ENCODE measurements at regions not wholly inside any gene's neighbourhood (a gene's known extent, or its start where the extent isn't known, plus 50 kb on each side); places are given as distances from the start of the nearest gene placed in this dataset.
A peak's percentile ranks its signal among the peaks of the same experiment; 100 is the strongest.

DNA sequence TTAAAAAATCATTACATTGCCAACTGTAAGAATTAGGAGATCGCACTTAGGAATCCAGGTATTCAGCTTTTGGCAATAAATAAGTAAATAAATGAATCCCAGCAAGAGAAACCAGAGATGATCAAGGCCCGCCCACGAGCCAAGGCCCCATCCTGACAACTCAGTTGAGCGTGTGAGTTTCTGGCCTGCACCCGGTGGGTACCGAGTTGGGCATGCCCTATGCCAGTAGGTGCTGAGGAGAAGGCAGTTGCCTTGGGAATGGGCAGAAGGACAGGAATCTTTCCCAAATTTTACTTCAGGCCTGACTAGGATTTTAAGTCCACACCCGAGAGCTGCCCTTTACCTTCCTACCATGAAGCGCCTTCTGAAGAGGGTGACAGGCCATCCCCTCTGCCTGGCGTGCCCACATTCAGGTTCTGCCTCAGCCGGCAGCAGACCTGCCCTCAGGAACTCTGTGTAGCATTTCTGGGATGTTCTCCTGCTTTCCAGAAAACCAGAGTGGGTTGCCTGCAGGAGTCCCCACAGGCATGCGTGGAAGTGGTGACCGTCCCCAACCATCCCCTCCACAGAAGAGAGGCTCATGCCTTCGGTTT, 99.3 kb upstream of the ALDH1A3 start:
- intact Hi-C loops (cut with micrococcal nuclease) = no loop called here
- Histone ChIP-seq H3K4me3 (ENCODE audit: low read length) (no peak overlapping the region), H3K27ac (ENCODE audit: low read depth, low read length) (no peak overlapping the region), H3K27me3 (ENCODE audit: control insufficient read depth in 2 of 2, insufficient read depth in 2 of 2, low read length in 2 of 2) (no peaks in the 10 kb centered on the region), H3K4me1 (ENCODE audit: control insufficient read depth in 2 of 2, insufficient read depth in 2 of 2, low read length in 2 of 2) (no peaks in the 10 kb centered on the region), H3K9me3 (ENCODE audit: control insufficient read depth in 2 of 3, low read length in 3 of 3) (no peaks in the 10 kb centered on the region), H3K36me3 (ENCODE audit: control insufficient read depth in 2 of 3, insufficient read depth in 3 of 3, low read length in 3 of 3) (no peaks in the 10 kb centered on the region)
- H3K36me3 Mint-ChIP-seq = peaks cover 0 to 8% (median 0%) of the 10 kb centered on the region in 5 donors
- H3K27me3 Mint-ChIP-seq = peaks cover 3 to 24% (median 13%) of the 10 kb centered on the region in 5 donors
- H3K9me3 Mint-ChIP-seq = peaks cover 0 to 9% (median 5%) of the 10 kb centered on the region in 11 donors
- H3K4me3 Mint-ChIP-seq = no peak overlapping the region
- ATAC-seq (no peak), DNase-seq (peak in 1 of 9 donors; percentile 8)
- H3K4me1 Mint-ChIP-seq = no peaks in the 10 kb centered on the region
- ChIA-PET CTCF (no interaction called here), POLR2A (no interaction called here)
- no peak overlapping the region for H3K27ac Mint-ChIP-seq

DNA sequence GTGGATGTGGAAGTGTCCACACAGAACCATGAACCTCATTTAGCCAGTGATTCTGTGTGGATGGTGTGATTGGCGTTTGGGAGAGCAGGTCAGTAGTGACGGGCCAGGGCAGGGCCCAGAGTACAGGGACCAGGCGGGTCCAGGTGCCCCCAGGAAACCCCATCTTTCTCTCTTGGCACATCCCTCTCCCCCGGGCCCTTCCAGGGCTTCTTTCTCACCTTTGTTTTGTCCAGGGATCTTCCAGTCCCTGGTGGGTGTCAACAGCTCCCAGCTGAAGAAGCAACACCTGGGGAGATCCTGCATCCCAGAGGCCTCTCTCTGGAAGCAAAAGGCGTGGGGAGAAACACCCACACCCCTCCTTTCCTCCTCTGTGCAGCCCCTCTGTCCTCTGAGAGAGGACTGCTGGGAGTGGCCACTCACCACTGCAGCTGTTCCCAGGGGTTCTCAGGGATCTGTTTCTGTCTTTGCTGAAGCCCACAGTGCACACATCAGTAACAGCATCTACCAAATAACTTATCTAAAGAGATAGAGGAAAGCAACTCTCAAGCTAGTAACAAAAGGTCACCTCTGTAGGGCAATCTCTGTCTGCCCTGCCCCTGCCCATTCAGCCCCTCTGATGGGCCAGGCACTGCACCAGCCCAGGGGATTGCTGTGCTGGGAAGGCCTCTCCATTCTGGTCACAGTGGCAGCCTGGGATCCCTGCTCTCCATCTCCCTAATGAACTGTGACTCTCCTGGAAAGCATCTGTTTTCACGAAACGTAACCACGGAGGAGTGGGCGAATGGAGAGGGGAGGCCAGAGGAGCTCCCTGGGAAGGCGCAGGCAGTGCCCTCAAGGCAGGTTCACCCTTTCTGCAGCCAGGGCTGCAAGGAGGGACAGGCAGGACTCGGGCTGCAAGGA, 98.3 kb upstream of the ALDH1A3 start:
- ChIA-PET CTCF (no interaction called here), POLR2A (no interaction called here)
- no peaks in the 10 kb centered on the region for H3K4me1 Mint-ChIP-seq
- intact Hi-C loops (cut with micrococcal nuclease) = no loop called here
- H3K27me3 ChIP-seq (ENCODE audit: control insufficient read depth in 2 of 2, insufficient read depth in 2 of 2, low read length in 2 of 2) = no peaks in the 10 kb centered on the region
- H3K27ac Mint-ChIP-seq = no peak overlapping the region
- no peaks in the 10 kb centered on the region for H3K36me3 Mint-ChIP-seq
- H3K27me3 Mint-ChIP-seq = peaks cover 3 to 24% (median 13%) of the 10 kb centered on the region in 5 donors
- H3K4me3 Mint-ChIP-seq = no peak overlapping the region
- H3K9me3 ChIP-seq (ENCODE audit: control insufficient read depth in 2 of 3, low read length in 3 of 3) = no peaks in the 10 kb centered on the region
- H3K4me3 ChIP-seq (ENCODE audit: low read length) = no peak overlapping the region
- H3K4me1 ChIP-seq (ENCODE audit: control insufficient read depth in 2 of 2, insufficient read depth in 2 of 2, low read length in 2 of 2) = no peaks in the 10 kb centered on the region
- no peak overlapping the region for H3K27ac ChIP-seq (ENCODE audit: low read depth, low read length)
- ATAC-seq = no peak
- peak in 1 of 9 donors; percentile 8 for DNase-seq
- H3K36me3 ChIP-seq (ENCODE audit: control insufficient read depth in 2 of 3, insufficient read depth in 3 of 3, low read length in 3 of 3) = no peaks in the 10 kb centered on the region
- H3K9me3 Mint-ChIP-seq = peaks cover 0 to under 1% (median 0%) of the 10 kb centered on the region in 11 donors

DNA sequence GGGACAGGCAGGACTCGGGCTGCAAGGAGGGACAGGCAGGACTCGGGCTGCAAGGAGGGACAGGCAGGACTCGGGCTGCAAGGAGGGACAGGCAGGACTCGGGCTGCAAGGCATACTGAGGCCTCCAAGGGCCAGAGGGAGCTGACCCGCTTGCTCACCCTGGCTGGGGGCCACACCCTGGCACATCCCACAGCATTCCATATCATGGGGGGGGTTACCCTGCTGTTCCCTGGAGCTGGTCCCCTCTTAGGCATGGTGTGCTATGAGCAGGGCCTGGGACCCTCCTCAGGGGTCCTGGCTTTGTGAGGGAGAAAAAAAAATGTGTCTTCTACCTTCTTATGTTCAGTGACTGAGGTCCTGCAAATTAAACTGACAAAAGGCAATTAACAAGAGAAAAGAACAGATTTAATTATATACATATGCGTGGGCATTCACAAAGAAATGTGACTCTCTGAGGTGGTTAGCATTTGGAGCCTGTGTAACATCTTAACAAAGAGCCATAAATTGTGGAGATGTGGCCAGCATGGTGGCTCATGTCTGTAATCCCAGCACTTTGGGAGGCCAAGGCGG, 97.6 kb upstream of the ALDH1A3 start:
- Mint-ChIP-seq H3K36me3 (no peaks in the 10 kb centered on the region), H3K9me3 (no peaks in the 10 kb centered on the region), H3K4me1 (no peaks in the 10 kb centered on the region), H3K27me3 (peaks cover 3 to 24% (median 13%) of the 10 kb centered on the region in 5 donors), H3K4me3 (no peak overlapping the region), H3K27ac (no peak overlapping the region)
- Histone ChIP-seq H3K4me1 (ENCODE audit: control insufficient read depth in 2 of 2, insufficient read depth in 2 of 2, low read length in 2 of 2) (no peaks in the 10 kb centered on the region), H3K27me3 (ENCODE audit: control insufficient read depth in 2 of 2, insufficient read depth in 2 of 2, low read length in 2 of 2) (no peaks in the 10 kb centered on the region), H3K36me3 (ENCODE audit: control insufficient read depth in 2 of 3, insufficient read depth in 3 of 3, low read length in 3 of 3) (no peaks in the 10 kb centered on the region), H3K4me3 (ENCODE audit: low read length) (no peak overlapping the region), H3K27ac (ENCODE audit: low read depth, low read length) (no peak overlapping the region), H3K9me3 (ENCODE audit: control insufficient read depth in 2 of 3, low read length in 3 of 3) (no peaks in the 10 kb centered on the region)
- DNase-seq (peak in 1 of 9 donors; percentile 3), ATAC-seq (no peak)
- intact Hi-C loops (cut with micrococcal nuclease) = no loop called here
- POLR2A ChIA-PET = no interaction called here
- CTCF ChIA-PET = no interaction called here

DNA sequence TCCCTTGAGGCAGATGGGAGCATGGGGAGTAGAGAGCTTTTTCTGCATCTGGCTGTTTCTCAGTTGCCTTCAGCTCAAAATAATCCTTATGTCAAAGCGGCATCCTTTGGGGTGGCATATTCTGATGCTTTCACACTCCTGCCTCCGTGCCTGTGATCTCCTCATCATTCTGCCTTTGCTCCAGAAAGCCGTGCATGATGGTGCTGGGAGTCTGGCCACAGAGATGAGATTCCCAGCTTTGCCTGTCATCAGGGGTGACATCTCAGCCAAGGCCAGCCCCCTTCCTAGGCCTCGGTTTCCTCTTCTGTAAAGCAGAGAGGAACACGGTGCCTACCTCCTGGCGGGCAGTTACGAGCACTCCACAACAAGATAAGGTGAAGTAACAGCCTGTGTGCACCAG, 96.3 kb upstream of the ALDH1A3 start:
- ATAC-seq (no peak), DNase-seq (peak in 1 of 9 donors; percentile 3)
- H3K36me3 Mint-ChIP-seq = no peaks in the 10 kb centered on the region
- H3K4me3 Mint-ChIP-seq = no peak overlapping the region
- POLR2A ChIA-PET = no interaction called here
- no peak overlapping the region for H3K27ac ChIP-seq (ENCODE audit: low read depth, low read length)
- H3K4me1 Mint-ChIP-seq = no peaks in the 10 kb centered on the region
- peaks cover 3 to 29% (median 8%) of the 10 kb centered on the region in 5 donors for H3K27me3 Mint-ChIP-seq
- H3K36me3 ChIP-seq (ENCODE audit: control insufficient read depth in 2 of 3, insufficient read depth in 3 of 3, low read length in 3 of 3) = no peaks in the 10 kb centered on the region
- intact Hi-C loops (cut with micrococcal nuclease) = no loop called here
- no peak overlapping the region for H3K27ac Mint-ChIP-seq
- no peaks in the 10 kb centered on the region for H3K4me1 ChIP-seq (ENCODE audit: control insufficient read depth in 2 of 2, insufficient read depth in 2 of 2, low read length in 2 of 2)
- no peaks in the 10 kb centered on the region for H3K9me3 Mint-ChIP-seq
- no peaks in the 10 kb centered on the region for H3K27me3 ChIP-seq (ENCODE audit: control insufficient read depth in 2 of 2, insufficient read depth in 2 of 2, low read length in 2 of 2)
- H3K9me3 ChIP-seq (ENCODE audit: control insufficient read depth in 2 of 3, low read length in 3 of 3) = no peaks in the 10 kb centered on the region
- CTCF ChIA-PET = no interaction called here
- no peak overlapping the region for H3K4me3 ChIP-seq (ENCODE audit: low read length)

DNA sequence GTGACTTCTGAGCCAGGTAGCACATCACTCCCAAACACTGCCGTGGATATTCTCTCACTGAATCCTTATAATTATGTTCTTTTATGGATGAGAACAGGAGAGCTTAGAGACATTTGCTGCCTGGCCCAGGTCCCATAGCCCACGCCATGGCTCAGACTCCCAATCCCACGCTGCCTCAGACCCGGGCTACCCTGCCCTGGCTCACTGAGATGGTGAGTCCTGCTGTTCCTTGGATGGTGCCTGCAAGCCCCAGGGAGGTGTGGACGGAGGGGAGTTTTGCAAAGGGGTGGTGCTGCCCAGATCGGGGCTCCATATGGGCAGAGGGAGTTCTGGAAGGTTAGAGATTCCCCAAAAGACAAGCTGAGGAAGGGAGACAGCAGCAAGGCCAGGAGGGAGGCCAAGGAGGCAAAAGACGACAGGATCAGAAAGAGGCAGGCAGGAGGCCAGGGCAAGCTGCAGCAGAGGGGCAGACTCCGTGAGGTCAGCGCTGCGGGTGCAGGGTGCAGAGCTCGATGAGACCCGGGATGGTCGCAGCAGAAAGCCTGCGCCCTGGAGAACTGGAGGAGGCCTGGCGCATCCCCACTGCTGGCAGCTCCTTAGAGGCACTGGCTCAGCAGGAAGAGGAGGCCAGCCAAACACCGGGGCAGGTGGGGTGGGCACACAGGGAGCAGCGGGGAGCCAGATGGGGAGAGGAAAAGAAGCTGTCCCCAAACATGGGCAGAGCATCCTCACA, 95.7 kb upstream of the ALDH1A3 start:
- no peak for ATAC-seq
- H3K36me3 Mint-ChIP-seq = no peaks in the 10 kb centered on the region

DNA sequence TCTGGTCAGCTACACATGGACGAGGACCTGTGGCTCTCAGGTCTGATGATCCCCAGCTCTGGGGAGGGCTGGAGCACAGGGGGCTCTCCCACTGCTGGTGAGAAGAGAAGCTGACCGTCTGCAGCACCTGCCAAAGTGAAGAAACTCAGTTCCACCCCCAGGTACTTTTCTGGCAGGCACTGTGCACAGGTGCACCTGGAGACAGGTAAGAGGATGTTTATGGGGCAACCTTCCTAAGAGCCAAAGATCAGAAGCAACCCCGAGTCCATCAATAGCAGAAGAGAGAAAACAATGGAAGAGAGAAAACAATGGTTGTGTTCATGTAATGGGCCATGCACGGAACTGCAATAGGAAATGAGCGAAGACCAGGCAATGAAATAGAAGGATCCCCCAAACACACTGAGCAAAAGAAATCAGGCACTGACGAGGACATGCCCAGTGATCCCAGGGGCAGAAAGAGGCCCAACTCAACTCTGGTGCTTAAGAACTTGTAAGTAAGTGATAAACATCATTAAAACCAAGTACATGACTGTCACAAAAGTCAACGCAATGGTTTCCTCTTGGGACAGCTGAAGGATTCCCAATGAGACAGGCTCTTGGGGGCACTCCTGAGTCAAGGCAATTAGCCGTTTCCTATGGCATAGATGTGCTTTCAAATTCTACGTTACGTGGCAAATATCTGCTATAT, 95.0 kb upstream of the ALDH1A3 start:
- intact Hi-C loops (cut with micrococcal nuclease) = no loop called here
- no peaks in the 10 kb centered on the region for H3K4me1 ChIP-seq (ENCODE audit: control insufficient read depth in 2 of 2, insufficient read depth in 2 of 2, low read length in 2 of 2)
- H3K36me3 ChIP-seq (ENCODE audit: control insufficient read depth in 2 of 3, insufficient read depth in 3 of 3, low read length in 3 of 3) = no peaks in the 10 kb centered on the region
- no peaks in the 10 kb centered on the region for H3K4me1 Mint-ChIP-seq
- H3K4me3 ChIP-seq (ENCODE audit: low read length) = no peak overlapping the region
- H3K36me3 Mint-ChIP-seq = no peaks in the 10 kb centered on the region
- H3K27me3 ChIP-seq (ENCODE audit: control insufficient read depth in 2 of 2, insufficient read depth in 2 of 2, low read length in 2 of 2) = no peaks in the 10 kb centered on the region
- H3K4me3 Mint-ChIP-seq = no peak overlapping the region
- no peak for DNase-seq
- H3K9me3 Mint-ChIP-seq = no peaks in the 10 kb centered on the region
- ChIA-PET POLR2A (no interaction called here), CTCF (no interaction called here)
- H3K27ac Mint-ChIP-seq = no peak overlapping the region
- ATAC-seq = no peak
- no peak overlapping the region for H3K27ac ChIP-seq (ENCODE audit: low read depth, low read length)
- no peaks in the 10 kb centered on the region for H3K9me3 ChIP-seq (ENCODE audit: control insufficient read depth in 2 of 3, low read length in 3 of 3)
- peaks cover 3 to 24% (median 7%) of the 10 kb centered on the region in 5 donors for H3K27me3 Mint-ChIP-seq

More for the DNA sequence above, 95.7 kb upstream of the ALDH1A3 start:
- Histone ChIP-seq H3K4me1 (ENCODE audit: control insufficient read depth in 2 of 2, insufficient read depth in 2 of 2, low read length in 2 of 2) (no peaks in the 10 kb centered on the region), H3K4me3 (ENCODE audit: low read length) (no peak overlapping the region), H3K9me3 (ENCODE audit: control insufficient read depth in 2 of 3, low read length in 3 of 3) (no peaks in the 10 kb centered on the region), H3K27ac (ENCODE audit: low read depth, low read length) (no peak overlapping the region), H3K36me3 (ENCODE audit: control insufficient read depth in 2 of 3, insufficient read depth in 3 of 3, low read length in 3 of 3) (no peaks in the 10 kb centered on the region), H3K27me3 (ENCODE audit: control insufficient read depth in 2 of 2, insufficient read depth in 2 of 2, low read length in 2 of 2) (no peaks in the 10 kb centered on the region)
- Mint-ChIP-seq H3K9me3 (no peaks in the 10 kb centered on the region), H3K4me3 (no peak overlapping the region), H3K27ac (peak overlapping the region in 1 of 9 donors; percentile 26), H3K27me3 (peaks cover 3 to 30% (median 7%) of the 10 kb centered on the region in 5 donors), H3K4me1 (no peaks in the 10 kb centered on the region)
- POLR2A ChIA-PET = no interaction called here
- CTCF ChIA-PET = no interaction called here
- peak in 1 of 9 donors; percentile 13 for DNase-seq
- intact Hi-C loops (cut with micrococcal nuclease) = no loop called here

Measured in naive thymus-derived CD4-positive, alpha-beta T cell (primary cell).